ENCODE measurements at regions not wholly inside any gene's neighbourhood (a gene's known extent, or its start where the extent isn't known, plus 50 kb on each side); places are given as distances from the start of the nearest gene placed in this dataset.
A peak's percentile ranks its signal among the peaks of the same experiment; 100 is the strongest.

DNA sequence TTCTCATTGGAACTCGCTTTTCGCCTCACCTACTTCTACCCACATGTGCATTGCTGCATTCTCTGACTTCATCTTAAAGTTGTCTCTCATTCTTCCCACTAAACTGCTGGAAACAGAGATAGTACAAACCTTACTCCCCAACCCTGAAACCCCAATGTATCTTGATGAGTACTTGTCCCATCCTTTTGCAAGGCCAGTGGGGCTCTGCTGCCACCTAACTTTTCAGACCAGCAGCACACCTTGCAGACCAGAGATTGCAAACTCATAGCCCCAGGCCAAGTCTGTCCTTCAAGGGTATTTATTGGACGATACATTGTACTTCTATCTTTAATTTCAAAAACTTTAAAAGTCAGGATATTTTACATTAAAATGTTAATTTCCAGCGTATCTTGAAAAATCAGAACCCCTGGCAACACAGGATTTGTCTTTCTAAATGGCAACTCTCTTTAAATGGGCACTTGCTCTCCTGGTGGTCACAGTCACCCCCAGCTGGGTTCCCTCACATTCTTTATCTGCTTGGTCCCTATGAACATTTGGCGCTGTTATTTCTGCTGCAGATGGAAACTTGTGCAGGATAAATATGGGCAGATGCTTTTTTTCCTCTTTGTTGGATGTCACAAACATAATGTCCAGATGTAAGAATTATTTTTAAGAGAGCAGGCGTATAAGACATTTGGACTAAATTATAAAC is 83.9 kb downstream of the SOD2 start:
- peak; percentile 46 for TF ChIP-seq CTCF (IDR thresholded peaks at IDR 0.05)

DNA sequence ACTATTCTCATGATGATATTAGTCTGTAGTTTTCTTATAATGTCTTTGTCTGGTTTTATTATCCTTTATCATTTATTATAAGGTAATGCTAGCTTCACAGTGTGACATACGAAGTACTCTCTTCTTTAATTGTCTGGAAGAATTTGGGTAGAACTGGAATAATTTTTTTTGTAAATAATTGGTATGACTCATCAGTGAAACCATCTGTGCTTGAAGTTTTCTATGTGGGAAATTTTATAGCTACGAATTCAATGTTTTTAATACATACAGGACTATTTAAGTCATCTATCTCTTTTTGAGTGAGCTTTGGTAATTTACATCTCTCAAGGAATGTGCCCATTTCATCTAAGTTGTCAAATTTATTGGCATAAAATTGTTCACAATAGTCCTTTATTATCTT is 86.3 kb downstream of the SOD2 start:
- no peak for TF ChIP-seq CTCF (IDR thresholded peaks at IDR 0.05)

- TF ChIP-seq CTCF (IDR thresholded peaks at IDR 0.05) = no peak
Measured at GRCh38 chr6:159604443-159604956, 88.5 kb downstream of the SOD2 start.

- no peak for TF ChIP-seq CTCF (IDR thresholded peaks at IDR 0.05)
Measured at GRCh38 chr6:159602431-159603041, 90.5 kb downstream of the SOD2 start.

GRCh38 chr6:159601211-159601610 is 91.8 kb downstream of the SOD2 start:
- no peak for TF ChIP-seq CTCF (IDR thresholded peaks at IDR 0.05)

GRCh38 chr6:159595173-159595572 is 97.9 kb downstream of the SOD2 start:
- TF ChIP-seq CTCF (IDR thresholded peaks at IDR 0.05) = no peak

GRCh38 chr6:159594750-159595117 is 98.3 kb downstream of the SOD2 start:
- no peak for TF ChIP-seq CTCF (IDR thresholded peaks at IDR 0.05)
